ENCODE measurements at regions not wholly inside any gene's neighbourhood (a gene's known extent, or its start where the extent isn't known, plus 50 kb on each side); places are given as distances from the start of the nearest gene placed in this dataset.
A peak's percentile ranks its signal among the peaks of the same experiment; 100 is the strongest.

- peak; percentile 15 for DNase-seq (ENCODE audit: low spot score)
These were observed 159.4 kb upstream of the SMAD3 start for GRCh38 chr15:66905954-66906353.

GRCh38 chr15:66906668-66907614 is 158.5 kb upstream of the SMAD3 start:
- DNase-seq (ENCODE audit: low spot score): peak; percentile 31

GRCh38 chr15:66907826-66908743 is 157.3 kb upstream of the SMAD3 start:
- DNase-seq (ENCODE audit: low spot score): peak; percentile 63

GRCh38 chr15:66908744-66909095 is 156.7 kb upstream of the SMAD3 start:
- peak; percentile 56 for DNase-seq (ENCODE audit: low spot score)

GRCh38 chr15:66909381-66909890 is 156.0 kb upstream of the SMAD3 start:
- DNase-seq (ENCODE audit: low spot score): peak; percentile 14

GRCh38 chr15:66911131-66911700 is 154.2 kb upstream of the SMAD3 start:
- peak; percentile 49 for DNase-seq (ENCODE audit: low spot score)

GRCh38 chr15:66912001-66912400 is 153.4 kb upstream of the SMAD3 start:
- DNase-seq (ENCODE audit: low spot score): peak; percentile 17

GRCh38 chr15:66912441-66912840 is 153.0 kb upstream of the SMAD3 start:
- peak; percentile 40 for DNase-seq (ENCODE audit: low spot score)

GRCh38 chr15:66917904-66918448 is 147.4 kb upstream of the SMAD3 start:
- no peak for DNase-seq (ENCODE audit: low spot score)

GRCh38 chr15:66919421-66919820 is 146.0 kb upstream of the SMAD3 start:
- no peak for DNase-seq (ENCODE audit: low spot score)

- no peak for DNase-seq (ENCODE audit: low spot score)
These were observed 144.0 kb upstream of the SMAD3 start for GRCh38 chr15:66921319-66921915.

- DNase-seq (ENCODE audit: low spot score): no peak
These were observed 142.8 kb upstream of the SMAD3 start for GRCh38 chr15:66922608-66923007.

- DNase-seq (ENCODE audit: low spot score): no peak
These were observed 141.9 kb upstream of the SMAD3 start for GRCh38 chr15:66923438-66923881.

GRCh38 chr15:66924889-66925288 is 140.5 kb upstream of the SMAD3 start:
- DNase-seq (ENCODE audit: low spot score): no peak

- no peak for DNase-seq (ENCODE audit: low spot score)
These were observed 139.7 kb upstream of the SMAD3 start for GRCh38 chr15:66925721-66926120.

GRCh38 chr15:66927201-66928077 is 138.0 kb upstream of the SMAD3 start:
- DNase-seq (ENCODE audit: low spot score): peak; percentile 3

- peak; percentile 9 for DNase-seq (ENCODE audit: low spot score)
These were observed 137.3 kb upstream of the SMAD3 start for GRCh38 chr15:66928101-66928500.

- DNase-seq (ENCODE audit: low spot score): no peak
These were observed 136.6 kb upstream of the SMAD3 start for GRCh38 chr15:66928784-66929183.

GRCh38 chr15:66929843-66930402 is 135.5 kb upstream of the SMAD3 start:
- DNase-seq (ENCODE audit: low spot score): no peak
